Neuronal stem cell (in vitro differentiated cells): ENCODE measurements at regions not wholly inside any gene's neighbourhood (a gene's known extent, or its start where the extent isn't known, plus 50 kb on each side); places are given as distances from the start of the nearest gene placed in this dataset.

Experiments used
- DNase-seq: peaks from one replicate; pipeline ENCODE4 v3.0.0-alpha.2; 2013; ENCODE audit warnings: low spot score
- H2AFZ ChIP-seq: one replicate; pipeline ENCODE4 v1.6.1; 2013; ENCODE audit warnings: mild to moderate bottlenecking, low read length, inconsistent platforms
- H2AK5ac ChIP-seq: 2 replicates; pipeline ENCODE4 v1.6.1; 2013; ENCODE audit warnings: low read depth, mild to moderate bottlenecking, inconsistent platforms, low read length, moderate library complexity, mixed read lengths
- H2BK120ac ChIP-seq: 2 replicates; pipeline ENCODE4 v1.6.1; 2013; ENCODE audit warnings: low read depth, mild to moderate bottlenecking, inconsistent platforms, low read length, moderate library complexity, mixed read lengths
- H2BK12ac ChIP-seq: one replicate; pipeline ENCODE4 v1.6.1; 2013; ENCODE audit warnings: low read length, inconsistent platforms
- H2BK15ac ChIP-seq: 2 replicates; pipeline ENCODE4 v1.6.1; 2013; ENCODE audit warnings: mild to moderate bottlenecking, low read length, inconsistent platforms, mixed read lengths
- H2BK5ac ChIP-seq: one replicate; pipeline ENCODE4 v1.6.1; 2013; ENCODE audit warnings: inconsistent platforms, mild to moderate bottlenecking, low read length, moderate library complexity
- H3K14ac ChIP-seq: one replicate; pipeline ENCODE4 v1.6.1; 2013; ENCODE audit warnings: low read length, inconsistent platforms
- H3K18ac ChIP-seq: 2 replicates; pipeline ENCODE4 v1.6.1; 2013; ENCODE audit warnings: low read length, inconsistent platforms
- H3K23ac ChIP-seq: 2 replicates; pipeline ENCODE4 v1.6.1; 2013; ENCODE audit warnings: low read depth, mild to moderate bottlenecking, mixed read lengths, low read length, inconsistent platforms; ENCODE audit not compliant: poor library complexity
- H3K27ac ChIP-seq: replicated peaks from 3 replicates; pipeline ENCODE4 v1.5.1; 2013; ENCODE audit warnings: low read length, inconsistent platforms
- H3K27me3 ChIP-seq, 3 experiments: 2 replicates each; pipeline ENCODE4 v1.6.1; 2013; ENCODE audit warnings: low read length in 3 of 3, mild to moderate bottlenecking in 2 of 3, inconsistent platforms in 1 of 3, low read depth in 1 of 3, mixed read lengths in 1 of 3, moderate library complexity in 1 of 3; ENCODE audit not compliant: control insufficient read depth in 3 of 3, insufficient read depth in 3 of 3
- H3K36me3 ChIP-seq, 2 donors: replicated peaks in 1 of 2; 2 replicates each; pipeline ENCODE4 v1.6.1; 2013; ENCODE audit warnings: low read length in 2 of 2; ENCODE audit not compliant: control insufficient read depth in 2 of 2, insufficient read depth in 2 of 2
- H3K4ac ChIP-seq: 2 replicates; pipeline ENCODE4 v1.6.1; 2013; ENCODE audit warnings: inconsistent platforms, mild to moderate bottlenecking, low read length, moderate library complexity
- H3K4me1 ChIP-seq, 2 donors: 1 replicate in 1 of 2; 2 replicates in 1 of 2; pipeline ENCODE4 v1.6.1; 2013; ENCODE audit warnings: low read length in 2 of 2, low read depth in 1 of 2; ENCODE audit not compliant: control insufficient read depth in 2 of 2, insufficient read depth in 1 of 2
- H3K4me2 ChIP-seq: one replicate; pipeline ENCODE4 v1.6.1; 2013; ENCODE audit warnings: mild to moderate bottlenecking, low read length, inconsistent platforms; ENCODE audit not compliant: insufficient read depth, poor library complexity, severe bottlenecking
- H3K4me3 ChIP-seq, 2 donors: 2 replicates each; pipeline ENCODE4 v1.5.1; 2013; ENCODE audit warnings: low read length in 2 of 2, mild to moderate bottlenecking in 2 of 2, inconsistent platforms in 1 of 2, moderate library complexity in 1 of 2
- H3K79me1 ChIP-seq: one replicate; pipeline ENCODE4 v1.6.1; 2013; ENCODE audit warnings: low read depth, mild to moderate bottlenecking, inconsistent platforms, low read length, moderate library complexity
- H3K9ac ChIP-seq: one replicate; pipeline ENCODE4 v1.6.1; 2013; ENCODE audit warnings: mild to moderate bottlenecking, low read depth, low read length, inconsistent platforms; ENCODE audit not compliant: poor library complexity
- H3K9me3 ChIP-seq, 2 donors: replicated peaks in 1 of 2; 2 replicates each; pipeline versions ENCODE3 to v1.6.1; 2013; ENCODE audit warnings: low read length in 2 of 2, mild to moderate bottlenecking in 2 of 2, inconsistent platforms in 1 of 2, low read depth in 1 of 2, mixed read lengths in 1 of 2, moderate library complexity in 1 of 2; ENCODE audit not compliant: control insufficient read depth in 2 of 2, insufficient read depth in 1 of 2
- H4K8ac ChIP-seq: one replicate; pipeline ENCODE4 v1.6.1; 2013; ENCODE audit warnings: low read depth, mild to moderate bottlenecking, inconsistent platforms, low read length, moderate library complexity
- H4K91ac ChIP-seq: one replicate; pipeline ENCODE4 v1.6.1; 2013; ENCODE audit warnings: low read length, low read depth, mild to moderate bottlenecking, inconsistent platforms; ENCODE audit not compliant: poor library complexity
- WGBS, 2 donors: extraction: QIAGEN DNeasy Blood & Tissue Kit; methylation state at CpG; one replicate each; pipeline ENCODE4 v1.1.7; 2013; ENCODE audit warnings: missing lambda C conversion rate in 2 of 2, mixed read lengths in 1 of 2; ENCODE audit not compliant: insufficient read length in 2 of 2, insufficient replicate concordance in 1 of 2; ENCODE audit errors: extremely low coverage in 2 of 2; 5-methylcytosine and 5-hydroxymethylcytosine counted together

DNA sequence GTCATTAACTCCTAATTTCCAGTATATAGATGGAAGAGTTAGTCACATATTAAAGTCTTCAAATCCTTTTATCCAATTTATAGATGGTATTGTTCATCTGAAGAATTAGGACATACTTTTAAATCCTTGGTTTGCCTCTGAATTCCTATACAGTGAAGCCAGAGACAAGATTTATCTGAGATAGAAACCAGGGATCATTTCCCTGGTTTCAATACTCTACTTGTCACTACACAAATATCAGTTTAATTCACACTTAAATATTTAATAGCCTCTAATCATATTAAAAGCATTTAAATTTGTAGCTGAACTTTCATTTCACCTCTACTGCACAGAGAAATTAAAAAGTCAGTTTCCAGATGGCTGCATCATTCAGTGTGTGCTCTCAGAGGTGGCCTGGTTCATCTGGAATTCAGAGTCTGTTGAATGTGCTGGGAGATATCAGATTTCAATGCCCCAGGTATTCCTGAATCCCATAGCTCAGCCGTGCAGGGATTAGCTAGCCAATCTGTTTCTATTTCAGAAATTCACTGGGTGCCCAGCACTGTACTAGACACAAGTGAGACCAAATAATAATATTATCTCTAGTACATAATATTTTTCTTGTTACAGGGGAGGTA, 344.3 kb downstream of the AASDHPPT start:
- no peak overlapping the region for H3K9ac ChIP-seq

DNA sequence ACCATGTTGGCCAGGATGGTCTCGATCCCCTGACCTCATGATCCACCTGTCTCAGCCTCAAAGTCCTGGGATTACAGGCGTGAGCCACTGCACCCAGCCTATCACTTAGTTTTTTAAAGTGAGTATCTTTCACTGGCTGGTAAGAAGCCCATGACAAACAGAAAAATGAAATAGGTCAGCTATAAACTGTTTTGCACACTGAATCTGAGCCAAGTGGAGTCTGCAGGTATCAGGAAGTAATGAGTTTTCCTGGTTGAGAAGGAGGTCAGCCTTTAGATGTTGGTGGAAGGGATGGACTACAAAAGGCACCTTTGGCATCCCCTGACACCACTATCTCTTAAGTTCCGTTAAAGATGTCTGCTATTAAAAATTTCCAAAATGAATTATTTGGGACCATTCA, 345.1 kb downstream of the AASDHPPT start:
- no peak for DNase-seq
- H2BK5ac ChIP-seq: no peak overlapping the region
- H3K18ac ChIP-seq: no peak overlapping the region
- no CpG with 5 or more reads among the region's 3 CpGs for WGBS, 2 donors
- no peak overlapping the region for H3K4ac ChIP-seq
- H3K27ac ChIP-seq: no peak overlapping the region
- H3K4me2 ChIP-seq: no peak overlapping the region
- no peak overlapping the region for H4K8ac ChIP-seq
- H3K14ac ChIP-seq: no peak overlapping the region
- no peak overlapping the region for H2BK15ac ChIP-seq
- no peaks in the 10 kb centered on the region for H3K4me1 ChIP-seq
- H3K4me3 ChIP-seq: no peak overlapping the region
- H2BK120ac ChIP-seq: no peak overlapping the region
- no peaks in the 10 kb centered on the region for H3K36me3 ChIP-seq
- no peak overlapping the region for H4K91ac ChIP-seq
- no peak overlapping the region for H2BK12ac ChIP-seq
- H2AK5ac ChIP-seq: no peak overlapping the region
- H3K9ac ChIP-seq: no peak overlapping the region
- H2AFZ ChIP-seq: no peak overlapping the region
- no peak overlapping the region for H3K23ac ChIP-seq
- no peaks in the 10 kb centered on the region for H3K9me3 ChIP-seq
- no peaks in the 10 kb centered on the region for H3K27me3 ChIP-seq
- no peaks in the 10 kb centered on the region for H3K79me1 ChIP-seq

More for the DNA sequence above, 344.3 kb downstream of the AASDHPPT start:
- DNase-seq: no peak
- Histone ChIP-seq H3K4ac (no peak overlapping the region), H3K79me1 (no peaks in the 10 kb centered on the region), H3K23ac (no peak overlapping the region), H3K14ac (no peak overlapping the region), H3K4me1 (no peaks in the 10 kb centered on the region), H2BK12ac (no peak overlapping the region), H3K18ac (no peak overlapping the region), H4K8ac (no peak overlapping the region), H3K27me3 (no peaks in the 10 kb centered on the region), H2BK15ac (no peak overlapping the region), H3K36me3 (no peaks in the 10 kb centered on the region), H3K27ac (no peak overlapping the region), H3K4me2 (no peak overlapping the region), H2AK5ac (no peak overlapping the region), H2BK120ac (no peak overlapping the region), H2BK5ac (no peak overlapping the region), H3K9me3 (no peaks in the 10 kb centered on the region), H2AFZ (no peak overlapping the region), H4K91ac (no peak overlapping the region), H3K4me3 (no peak overlapping the region)
- no CpG with 5 or more reads among the region's 1 CpG for WGBS, 2 donors

DNA sequence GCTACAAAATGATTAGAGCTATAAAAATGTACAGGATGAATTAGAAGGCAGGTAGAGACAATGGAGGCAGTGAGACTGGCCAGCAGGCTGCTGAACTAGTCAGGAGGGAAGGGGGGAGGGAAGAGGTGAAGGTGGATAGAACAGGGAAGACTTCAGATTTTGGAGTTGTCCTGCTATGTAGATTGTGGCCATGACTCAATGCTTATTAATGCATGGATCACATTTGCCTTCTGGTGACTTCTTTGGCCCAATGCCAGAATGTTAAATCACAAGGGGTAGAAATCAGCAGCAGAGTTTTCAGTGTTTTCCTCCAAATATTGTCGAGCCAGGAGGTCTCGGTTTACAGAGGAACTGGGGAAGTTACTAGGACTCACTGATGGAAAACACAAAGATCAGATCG, 346.6 kb downstream of the AASDHPPT start:
- Histone ChIP-seq H3K4ac (no peak overlapping the region), H3K4me2 (no peak overlapping the region), H3K23ac (no peak overlapping the region), H4K91ac (no peak overlapping the region), H2BK12ac (no peak overlapping the region), H3K79me1 (no peaks in the 10 kb centered on the region), H2BK5ac (no peak overlapping the region), H3K27me3 (no peaks in the 10 kb centered on the region), H3K4me1 (no peaks in the 10 kb centered on the region), H3K18ac (no peak overlapping the region), H3K9ac (no peak overlapping the region), H3K9me3 (no peaks in the 10 kb centered on the region), H2AK5ac (no peak overlapping the region), H2AFZ (no peak overlapping the region), H4K8ac (no peak overlapping the region), H3K27ac (no peak overlapping the region), H2BK15ac (no peak overlapping the region), H3K4me3 (no peak overlapping the region), H3K14ac (no peak overlapping the region), H3K36me3 (no peaks in the 10 kb centered on the region), H2BK120ac (no peak overlapping the region)
- no peak for DNase-seq
- no CpG with 5 or more reads among the region's 3 CpGs for WGBS, 2 donors

DNA sequence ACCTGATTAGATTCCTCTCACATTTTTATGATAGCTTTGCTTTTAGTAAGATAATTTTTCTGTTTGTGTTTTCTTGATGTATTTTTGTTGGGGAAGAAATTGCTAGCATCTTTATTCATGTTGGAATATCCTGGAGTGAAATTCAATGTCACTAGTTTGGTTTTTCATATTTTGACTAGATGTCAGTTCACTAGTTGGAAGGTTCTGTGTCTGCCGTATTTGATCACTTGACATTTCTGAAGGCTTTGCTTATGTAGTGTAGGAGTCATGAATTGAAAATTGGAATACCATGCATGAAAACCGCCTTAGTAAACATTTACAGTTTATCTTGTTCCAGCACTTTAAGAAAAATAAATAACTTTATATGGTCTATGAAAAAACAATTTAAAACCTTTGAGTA, 348.4 kb downstream of the AASDHPPT start:
- H3K27ac ChIP-seq: no peak overlapping the region
- H3K14ac ChIP-seq: no peak overlapping the region
- H2BK5ac ChIP-seq: no peak overlapping the region
- H4K91ac ChIP-seq: no peak overlapping the region
- H3K18ac ChIP-seq: no peak overlapping the region
- no peaks in the 10 kb centered on the region for H3K36me3 ChIP-seq
- no CpG with 5 or more reads among the region's 2 CpGs for WGBS, 2 donors
- H3K4me2 ChIP-seq: no peak overlapping the region
- H3K9me3 ChIP-seq: no peaks in the 10 kb centered on the region
- no peak for DNase-seq
- H3K79me1 ChIP-seq: no peaks in the 10 kb centered on the region
- no peak overlapping the region for H2BK15ac ChIP-seq
- H2AFZ ChIP-seq: no peak overlapping the region
- H3K4ac ChIP-seq: no peak overlapping the region
- H4K8ac ChIP-seq: no peak overlapping the region
- H3K27me3 ChIP-seq: no peaks in the 10 kb centered on the region
- H3K4me3 ChIP-seq: no peak overlapping the region
- H2AK5ac ChIP-seq: no peak overlapping the region
- no peak overlapping the region for H3K23ac ChIP-seq
- H2BK12ac ChIP-seq: no peak overlapping the region
- H2BK120ac ChIP-seq: no peak overlapping the region
- H3K9ac ChIP-seq: no peak overlapping the region
- H3K4me1 ChIP-seq: no peaks in the 10 kb centered on the region
